GM21381 (cell line): ENCODE measurements at regions not wholly inside any gene's neighbourhood (a gene's known extent, or its start where the extent isn't known, plus 50 kb on each side); places are given as distances from the start of the nearest gene placed in this dataset.
"Not testable (repeated sequence)": the region's sequence is repeated elsewhere in the genome, so short reads cannot be mapped to it uniquely, and the experiment has no call there.

ENCODE experiments used
- ATAC-seq: cut with Tn5 transposase; IDR thresholded peaks from one replicate; pipeline ENCODE4 v1.9.1; 2021; ENCODE audit warnings: mild to moderate bottlenecking, moderate library complexity; ENCODE audit not compliant: unreplicated experiment

DNA sequence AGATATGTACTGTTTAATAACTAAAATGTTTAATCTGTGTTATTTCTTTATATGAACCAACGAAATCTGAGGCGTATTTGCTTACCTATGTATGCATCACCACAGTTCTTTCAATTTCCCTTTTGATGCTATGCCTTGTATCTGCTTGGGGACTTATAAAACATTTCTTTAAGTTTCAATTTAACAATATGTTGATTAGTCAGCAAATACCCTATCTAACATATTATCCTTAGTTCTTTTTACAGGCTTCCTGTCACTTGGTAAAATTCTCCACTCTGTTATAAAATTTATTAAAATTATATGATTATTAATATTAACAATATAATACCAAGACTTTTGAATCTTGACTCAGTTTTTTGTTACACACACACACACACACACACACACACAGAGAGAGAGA lies 174.3 kb downstream of the CPS1 start:
- ATAC-seq: no peak

DNA sequence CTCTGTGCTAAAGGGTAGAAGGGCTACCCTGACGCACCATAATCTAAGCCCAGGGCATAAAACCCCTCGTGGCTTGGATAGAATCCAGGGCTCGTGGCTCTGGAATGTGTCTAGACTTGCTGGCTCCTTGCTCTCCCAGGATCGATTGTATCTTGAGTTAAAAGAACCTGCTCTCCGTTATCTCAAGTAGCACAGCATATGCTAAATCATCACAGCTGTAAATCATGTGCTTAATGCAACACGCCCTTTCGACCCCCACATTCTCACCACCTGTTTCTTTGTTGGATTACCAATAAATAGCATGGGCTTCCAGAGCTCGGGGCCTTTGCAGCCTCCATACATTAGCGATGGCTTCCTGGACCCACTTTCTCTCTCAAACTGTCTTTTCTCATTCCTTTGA lies 190.4 kb downstream of the CPS1 start:
- ATAC-seq: not testable (repeated sequence)

DNA sequence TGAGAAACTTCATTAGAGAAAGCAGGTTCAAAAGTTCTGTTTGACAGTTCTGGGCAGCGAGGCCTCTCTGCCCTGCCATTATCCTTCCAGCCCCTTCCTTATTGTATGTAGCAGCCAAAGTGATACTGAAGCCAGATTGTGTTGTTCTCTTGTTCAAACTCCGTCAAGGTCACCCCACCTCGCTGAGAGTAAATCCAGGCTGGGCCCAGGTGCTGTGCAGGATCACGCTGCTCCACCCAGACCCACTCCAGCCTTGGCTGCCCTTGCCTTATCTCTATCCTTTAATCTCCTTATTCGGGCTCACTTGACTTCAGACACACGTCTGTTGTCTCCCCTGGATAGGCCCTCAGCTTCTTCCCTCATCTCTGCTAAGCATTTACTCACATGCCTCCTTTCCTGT lies 196.1 kb downstream of the CPS1 start:
- no peak for ATAC-seq

DNA sequence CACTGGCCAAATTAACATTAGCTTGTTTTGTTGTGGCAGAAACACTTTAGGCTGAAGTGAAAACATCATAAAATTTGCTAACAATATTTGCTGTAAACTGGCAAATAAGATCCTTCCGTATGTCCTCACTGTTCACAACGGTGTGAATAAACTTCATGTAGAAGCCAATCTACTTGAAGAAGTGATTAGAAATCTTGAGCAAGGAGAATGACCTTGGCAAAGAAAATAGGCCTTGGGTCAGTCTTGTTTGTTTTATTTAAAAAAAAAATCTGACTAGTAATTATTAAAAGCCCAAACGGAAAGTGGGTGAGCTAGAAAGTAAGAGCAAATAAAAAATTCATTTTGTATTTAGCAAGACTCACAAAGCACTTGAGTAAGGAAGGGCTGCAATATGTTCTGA lies 197.0 kb downstream of the CPS1 start:
- ATAC-seq: no peak

DNA sequence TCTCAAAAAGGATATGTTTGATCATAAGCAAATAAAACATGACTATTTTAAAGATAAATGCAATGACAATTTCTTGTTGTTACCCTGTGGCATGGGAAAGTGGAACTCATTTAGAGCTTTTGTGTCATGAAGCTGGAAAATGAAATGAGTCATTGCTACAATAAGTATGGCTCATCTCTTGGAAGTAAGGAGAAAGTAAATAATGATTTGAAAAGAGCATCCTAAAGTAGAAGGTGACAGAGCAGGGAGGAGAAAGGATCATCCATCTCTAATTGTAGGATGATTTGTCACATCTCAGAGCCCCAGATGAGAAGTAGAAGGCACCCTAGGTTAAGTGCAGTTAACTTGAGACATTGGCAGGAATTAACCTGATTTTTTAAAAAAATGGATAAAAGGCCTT lies 200.5 kb downstream of the CPS1 start:
- ATAC-seq: no peak

DNA sequence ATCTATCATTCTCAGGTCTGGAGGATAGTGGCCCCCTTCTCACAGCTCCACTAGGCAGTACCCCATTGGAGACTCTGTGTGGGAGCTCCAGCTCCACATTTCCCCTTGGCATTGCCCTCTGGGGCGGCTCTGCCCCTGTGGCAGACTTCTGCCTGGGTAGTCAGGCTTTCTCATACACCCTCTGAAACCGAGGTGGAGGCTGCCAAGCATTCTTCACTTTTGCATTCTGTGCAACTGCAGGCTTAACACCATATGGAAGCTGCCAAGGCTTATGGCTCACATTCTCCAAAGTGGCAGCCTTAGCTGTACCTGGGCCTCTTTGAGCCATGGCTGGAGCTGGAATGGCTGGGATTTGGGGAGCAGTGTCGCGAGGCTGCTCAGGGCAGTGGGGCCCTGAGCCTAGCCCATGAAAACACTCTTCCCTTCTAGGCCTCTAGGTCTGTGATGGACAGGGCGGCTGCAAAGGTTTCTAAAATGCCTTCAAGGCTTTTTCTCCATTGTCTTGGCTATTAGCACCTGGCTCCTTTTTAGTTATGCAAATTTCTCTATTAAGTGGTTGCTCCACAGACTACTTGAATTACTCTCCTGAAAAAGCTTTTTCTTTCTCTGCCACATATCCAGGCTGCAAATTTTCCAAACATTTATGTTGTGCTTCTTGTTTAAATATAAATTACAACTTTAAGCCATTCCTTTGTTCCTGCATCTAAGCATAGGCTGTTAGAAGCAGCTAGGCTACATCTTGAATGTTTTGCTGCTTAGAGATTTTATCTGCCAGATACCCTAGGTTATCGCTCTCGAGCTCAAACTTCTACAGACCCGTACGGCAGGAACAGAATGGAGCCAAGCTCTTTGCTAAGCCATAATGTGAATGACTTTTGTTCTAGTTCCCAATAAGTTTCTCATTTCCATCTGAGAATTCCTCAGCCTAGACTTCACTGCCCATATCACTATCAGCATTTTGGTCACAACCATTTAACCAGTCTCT lies 206.5 kb downstream of the CPS1 start:
- no peak for ATAC-seq

DNA sequence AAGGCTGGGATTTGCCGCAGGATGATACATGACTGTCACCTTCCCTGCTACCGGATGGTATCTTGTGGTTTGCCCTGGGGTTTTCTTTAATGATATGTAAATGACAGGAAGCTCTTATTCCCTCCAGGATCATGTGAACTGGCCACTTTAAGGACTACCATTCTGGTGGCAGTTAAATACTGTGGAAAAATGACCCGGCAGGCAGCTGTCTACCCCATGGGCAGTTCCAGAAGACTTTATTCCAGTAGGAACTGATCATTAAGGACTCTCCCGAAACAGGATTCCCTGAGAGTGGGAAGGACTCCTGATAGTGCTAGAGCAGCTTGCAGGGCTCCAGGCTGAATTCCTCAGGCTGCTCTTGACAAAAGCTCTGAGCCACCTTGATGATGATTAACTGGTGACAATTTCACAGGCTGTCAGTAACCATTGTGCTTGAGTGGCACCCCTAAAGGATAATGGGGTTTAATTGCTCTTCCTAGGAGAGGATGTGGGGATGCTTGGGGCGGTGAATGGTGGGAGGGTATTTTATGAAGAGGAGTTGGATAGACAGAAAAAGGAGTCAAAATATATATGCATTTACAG lies 212.0 kb downstream of the CPS1 start:
- ATAC-seq: no peak

DNA sequence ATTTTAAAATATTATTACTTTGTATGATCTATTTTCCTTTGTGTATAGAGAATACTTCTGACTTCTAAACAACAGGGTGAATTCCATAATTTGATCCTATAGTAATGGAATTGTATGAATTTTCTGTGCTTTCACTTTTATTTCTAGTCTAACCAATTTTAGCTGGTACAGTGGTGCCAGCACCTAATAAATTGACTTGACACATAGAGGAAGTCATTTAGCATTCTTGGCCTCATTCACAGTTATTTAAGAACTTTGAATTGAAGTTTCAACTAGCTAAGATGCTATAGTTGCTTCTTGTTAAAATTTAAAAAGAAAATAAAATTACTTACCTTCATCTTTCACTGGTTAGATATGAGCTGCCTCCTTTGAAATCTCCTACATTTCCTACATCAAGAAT lies 220.4 kb downstream of the CPS1 start:
- ATAC-seq: no peak

DNA sequence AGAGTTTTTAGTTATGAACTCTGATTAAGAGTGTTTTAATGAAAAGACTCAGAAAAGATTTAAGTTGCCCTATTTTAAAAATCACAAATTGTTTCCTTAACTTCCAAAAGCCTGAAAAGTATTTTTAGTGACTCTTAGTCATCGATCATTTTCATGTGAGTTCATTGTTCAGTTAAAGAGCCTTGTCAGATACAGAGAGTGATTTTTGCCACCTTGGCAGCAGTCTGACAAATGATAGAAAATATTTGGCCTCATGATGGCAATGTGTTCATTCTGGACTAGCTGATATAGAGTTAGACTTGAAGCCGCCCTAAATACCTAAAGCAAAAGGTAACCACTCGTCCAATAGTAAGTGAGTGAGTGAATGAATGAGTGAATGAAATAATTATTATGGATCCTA lies 225.8 kb downstream of the CPS1 start:
- no peak for ATAC-seq

DNA sequence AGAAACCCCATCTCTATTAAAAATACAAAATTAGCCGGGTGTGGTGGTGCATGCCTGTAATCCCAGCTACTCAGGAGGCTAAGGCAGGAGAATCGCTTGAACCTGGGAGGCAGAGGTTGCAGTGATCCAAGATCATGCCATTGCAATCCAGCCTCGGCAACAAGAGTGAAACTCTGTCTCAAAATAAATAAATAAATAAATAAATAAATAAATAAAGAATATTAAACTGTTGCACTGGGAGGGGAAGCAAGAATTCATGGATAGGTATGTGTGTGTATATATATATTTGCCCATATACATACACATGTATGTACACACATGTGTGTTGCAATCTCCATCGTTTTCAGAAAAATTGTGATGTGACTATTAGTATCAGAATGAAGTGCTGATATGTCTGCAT lies 231.4 kb downstream of the CPS1 start:
- not testable (repeated sequence) for ATAC-seq

DNA sequence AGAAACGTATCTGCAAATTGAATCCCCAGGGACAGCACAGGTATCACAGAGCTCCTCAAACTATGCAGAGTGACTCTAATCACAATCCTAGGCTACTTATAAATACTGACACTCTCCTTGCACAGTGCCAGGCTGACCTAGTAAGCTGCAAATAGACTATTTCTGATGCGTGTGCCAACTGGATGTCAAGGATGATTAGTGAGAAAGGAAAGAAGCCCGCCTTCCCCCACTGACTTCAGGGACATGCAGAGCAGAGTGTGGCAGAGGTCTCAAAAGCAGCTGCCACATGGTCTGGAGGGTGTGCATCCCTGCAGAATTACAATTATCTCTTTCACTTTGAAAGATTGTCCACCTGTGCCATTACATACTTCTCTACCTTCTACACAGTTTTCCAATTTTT lies 235.6 kb downstream of the CPS1 start:
- no peak for ATAC-seq

DNA sequence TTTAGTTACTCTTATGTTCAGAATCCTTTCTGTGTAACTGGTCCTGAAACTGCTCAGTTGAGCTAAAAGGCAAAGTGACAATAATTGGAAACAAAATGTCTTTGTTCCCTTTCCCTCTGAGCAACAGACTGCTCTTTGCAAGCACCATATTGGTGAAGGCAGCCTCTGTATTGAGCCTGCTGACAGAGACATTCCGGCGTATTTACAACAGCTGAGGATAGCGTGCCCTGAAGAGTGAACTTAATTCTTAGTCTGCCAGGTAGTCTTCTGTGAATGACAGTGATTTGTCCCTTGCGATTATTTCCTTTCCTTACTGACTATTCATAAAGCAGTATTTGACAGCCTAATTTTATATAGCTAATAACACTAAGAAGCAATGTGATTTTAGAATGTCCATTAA lies 239.1 kb downstream of the CPS1 start:
- ATAC-seq: no peak

DNA sequence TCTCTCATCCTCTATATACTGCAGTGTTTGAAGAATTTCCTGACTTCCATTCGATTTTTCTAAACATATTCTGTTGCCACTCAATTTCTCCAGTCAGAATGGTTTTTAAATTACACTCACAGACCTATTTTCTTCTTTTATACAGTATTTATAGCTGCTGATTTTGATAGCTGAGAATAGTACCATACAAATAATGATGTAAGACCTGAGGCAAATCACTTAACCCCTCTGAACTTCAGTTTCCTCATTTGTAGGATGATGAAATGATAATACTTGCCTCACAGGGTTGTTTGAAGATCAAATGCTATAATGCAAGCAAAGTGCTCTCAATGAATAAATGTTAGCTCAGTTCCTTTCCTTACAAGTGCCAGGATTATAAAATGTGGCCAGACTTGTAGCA lies 241.8 kb downstream of the CPS1 start:
- ATAC-seq: no peak

DNA sequence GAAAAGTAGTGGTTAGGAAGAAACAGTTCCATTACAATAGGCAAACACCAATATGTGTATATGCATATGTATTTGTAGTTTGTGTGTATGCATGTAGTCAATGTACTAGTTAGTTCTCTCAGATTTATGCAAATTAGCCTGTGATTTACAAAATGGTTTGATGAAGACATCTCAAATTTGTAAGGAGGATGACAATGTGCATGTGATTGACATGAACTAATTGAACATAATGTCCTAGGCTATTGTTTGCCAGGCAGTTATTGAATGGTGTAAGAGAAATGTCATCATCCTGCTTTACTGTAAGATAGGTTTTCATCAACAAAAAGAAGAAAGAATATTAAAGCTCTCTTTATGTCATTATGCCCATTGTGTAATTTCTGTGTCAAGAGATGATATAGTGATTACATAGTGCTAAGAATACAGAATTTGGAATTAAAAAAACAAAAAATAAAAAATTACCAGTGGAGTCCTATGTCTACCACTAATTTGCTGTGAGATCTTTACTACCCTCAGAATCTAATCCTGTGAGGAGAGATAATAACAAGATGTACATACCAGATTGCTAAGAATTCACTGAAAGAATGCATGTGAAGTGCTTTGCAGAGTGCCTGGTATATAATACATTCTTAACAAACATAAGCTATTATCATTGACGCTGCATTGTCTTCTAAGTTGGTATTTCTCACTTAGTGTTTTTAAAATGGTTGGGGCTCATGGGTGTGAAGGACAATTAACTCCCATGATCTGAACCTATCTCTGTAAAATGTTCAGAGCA lies 258.0 kb downstream of the CPS1 start:
- no peak for ATAC-seq

DNA sequence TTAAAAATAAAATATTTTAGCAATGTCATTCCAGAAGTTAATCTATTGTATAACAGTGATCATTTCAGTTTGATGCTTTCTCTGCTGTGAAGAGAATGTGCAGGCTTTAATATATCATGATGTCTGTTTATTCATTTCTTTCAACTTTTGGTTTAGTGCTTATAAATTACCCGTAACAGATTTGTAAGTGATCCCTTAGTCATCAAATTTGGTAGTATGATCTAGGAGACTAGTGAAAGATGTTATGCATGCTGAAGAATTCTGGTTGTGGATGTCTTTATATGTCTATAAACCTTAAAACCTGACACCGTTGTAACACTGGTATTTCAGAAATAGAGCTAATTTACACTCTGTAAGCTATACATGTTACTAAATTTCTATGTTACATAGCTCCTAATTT lies 260.4 kb downstream of the CPS1 start:
- no peak for ATAC-seq

DNA sequence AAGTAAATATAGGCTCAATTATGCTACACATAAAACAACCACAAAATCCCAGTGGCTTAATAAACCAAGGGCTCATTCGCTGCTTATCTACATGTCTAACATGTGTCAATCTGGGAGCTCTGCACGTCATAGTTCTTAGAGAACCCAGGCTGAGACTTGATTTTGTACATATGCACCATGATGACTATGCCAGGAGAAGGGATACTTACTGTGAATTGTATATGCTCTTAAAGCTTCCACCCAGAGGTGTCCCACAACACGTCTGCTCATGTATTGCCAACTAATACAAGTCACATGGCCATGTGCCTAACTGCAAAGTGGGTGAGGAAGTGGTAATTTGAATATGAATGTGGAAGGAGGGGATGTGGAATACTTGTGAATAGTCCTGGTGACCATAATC lies 262.1 kb downstream of the CPS1 start:
- ATAC-seq: no peak

DNA sequence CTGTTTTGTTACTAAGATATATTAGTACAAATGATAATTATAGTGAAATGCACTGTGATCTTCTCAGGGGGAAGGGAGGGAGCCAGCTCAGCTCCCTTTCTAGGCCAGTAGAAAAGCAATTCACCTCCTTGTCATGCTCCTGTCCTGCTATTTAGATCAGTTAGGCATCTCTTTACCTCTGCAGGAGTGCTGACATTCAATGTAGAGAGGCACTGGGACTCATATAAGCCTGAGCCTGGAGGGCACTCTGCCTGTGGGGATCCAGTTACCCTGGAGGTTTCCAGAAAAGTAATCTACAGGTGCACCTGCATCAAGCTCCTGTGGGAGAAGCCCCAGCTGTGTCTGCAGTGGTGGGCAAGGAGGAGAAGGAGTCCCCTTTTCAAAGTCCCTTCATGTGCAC lies 277.0 kb downstream of the CPS1 start:
- no peak for ATAC-seq

DNA sequence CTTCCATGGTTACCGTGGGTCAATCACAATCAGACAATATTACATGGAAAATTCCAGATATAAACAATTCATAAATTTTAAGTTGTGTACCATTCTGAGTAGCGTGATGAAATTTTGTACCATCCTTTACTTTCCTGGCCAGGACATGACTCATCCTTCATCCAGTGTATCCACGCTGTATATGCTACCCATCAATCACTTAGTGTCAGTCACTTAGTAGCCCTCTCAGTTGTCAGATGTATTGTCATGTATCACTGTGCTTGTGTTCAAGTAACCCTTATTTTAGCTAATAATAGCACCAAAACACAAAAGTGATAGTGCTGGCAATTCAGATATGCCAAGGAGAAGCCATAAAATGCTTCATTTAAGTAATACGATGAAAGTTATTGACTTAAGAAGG lies 282.6 kb downstream of the CPS1 start:
- ATAC-seq: no peak

DNA sequence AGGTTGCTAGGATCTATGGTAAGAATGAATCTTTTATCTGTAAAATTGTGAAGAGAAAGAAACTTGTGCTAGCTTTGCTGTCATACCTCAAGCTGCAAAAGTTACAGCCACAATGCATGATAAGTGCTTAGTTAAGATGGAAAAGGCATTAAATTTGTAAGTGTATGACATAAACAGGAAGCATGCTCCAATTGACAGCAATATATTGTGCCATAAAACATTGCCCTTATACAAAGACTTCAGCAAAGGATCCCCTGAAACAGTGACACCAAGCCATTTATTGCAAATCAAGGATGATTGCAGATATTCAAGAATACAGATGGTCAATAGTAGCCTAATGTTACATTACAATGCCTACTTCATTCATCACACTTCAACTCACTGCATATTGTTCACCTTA lies 283.1 kb downstream of the CPS1 start:
- ATAC-seq: no peak

DNA sequence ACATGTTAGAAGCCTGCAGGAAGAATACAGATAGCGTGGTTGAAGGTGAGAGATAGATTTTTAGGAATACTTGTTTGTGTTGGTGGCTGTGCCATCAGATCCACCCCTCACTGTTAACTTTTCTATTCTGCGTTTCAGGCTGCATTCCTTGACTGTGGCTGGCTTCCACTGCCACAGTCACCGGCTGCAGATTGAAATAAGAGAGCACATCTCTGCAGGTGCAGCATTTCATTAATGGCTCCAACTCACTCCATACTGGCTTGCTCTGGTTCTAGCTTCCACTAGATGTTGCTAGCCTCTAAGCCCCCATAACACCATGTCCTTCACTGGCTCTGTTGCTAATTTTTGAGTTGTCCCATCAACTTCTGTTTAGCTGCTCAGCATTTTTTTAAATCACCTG lies 286.5 kb downstream of the CPS1 start:
- ATAC-seq: no peak

DNA sequence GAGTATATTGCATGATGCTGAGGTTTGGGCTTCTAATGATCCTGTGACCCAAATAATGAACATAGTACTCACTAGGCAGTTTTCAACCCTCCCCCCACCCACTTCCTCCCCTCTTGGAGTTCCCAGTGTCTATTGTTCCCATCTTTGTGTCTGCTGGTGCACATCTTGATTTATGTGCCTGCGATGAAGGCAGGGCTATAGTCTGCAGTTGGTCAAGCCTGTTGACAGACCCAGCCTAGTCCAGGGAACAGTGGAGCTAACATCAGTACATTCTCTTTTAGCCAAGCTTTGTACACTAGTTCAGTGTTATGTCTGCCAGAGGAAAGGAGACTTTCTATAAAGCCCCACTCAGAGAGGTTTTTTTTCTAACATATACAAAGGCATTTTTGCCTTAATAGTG lies 287.6 kb downstream of the CPS1 start:
- ATAC-seq: no peak

DNA sequence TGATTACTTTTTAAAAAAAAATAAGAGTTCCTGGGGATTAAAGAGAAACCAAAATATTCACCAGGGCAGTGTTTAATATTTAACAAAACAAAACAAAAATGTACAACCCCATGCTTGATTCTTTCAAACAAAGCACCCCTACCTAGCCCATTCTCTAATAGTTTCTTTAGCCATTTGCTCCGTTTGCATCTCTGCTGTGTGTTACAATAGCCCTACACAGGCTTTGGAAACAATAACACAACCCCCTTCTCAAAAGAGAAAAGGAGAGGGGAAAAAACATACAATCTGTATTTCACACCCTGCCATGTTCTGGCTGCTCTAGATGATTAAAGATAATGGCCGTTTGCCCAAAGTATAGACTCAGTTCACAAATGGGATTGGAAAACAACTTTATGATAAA lies 302.9 kb downstream of the CPS1 start:
- no peak for ATAC-seq
